ENCODE measurements at regions not wholly inside any gene's neighbourhood (a gene's known extent, or its start where the extent isn't known, plus 50 kb on each side); places are given as distances from the start of the nearest gene placed in this dataset.

GRCh38 chr10:108962172-108962571 lies 961.1 kb downstream of the XPNPEP1 start:
- no peak overlapping the region for H3K4me2 ChIP-seq (ENCODE audit: insufficient read depth, insufficient read length, low read length)
- Mint-ChIP-seq H3K4me1 (peaks cover 0 to 10% of the 10 kb centered on the region in 2 experiments; a peak in 2 of 4 replicates), H3K27me3 (ENCODE audit: low read depth) (no peaks in the 10 kb centered on the region), H3K9me3 (no peaks in the 10 kb centered on the region), H3K4me3 (no peak overlapping the region), H3K27ac (no peak overlapping the region; a peak in 1 of 7 replicates), H3K36me3 (ENCODE audit: insufficient read depth in 1 of 3, low read depth in 3 of 3) (no peaks in the 10 kb centered on the region)
- no peaks in the 10 kb centered on the region for H3K79me2 ChIP-seq (ENCODE audit: insufficient read depth, low read length)
- no peak overlapping the region for H3K23ac ChIP-seq (ENCODE audit: insufficient read length, low read depth, low read length)
- H2BK12ac ChIP-seq (ENCODE audit: insufficient read length, low read depth, low read length) = no peak overlapping the region
- H3K56ac ChIP-seq (ENCODE audit: insufficient read length, low read depth, low read length) = no peak overlapping the region
- H3T11ph ChIP-seq (ENCODE audit: low read length) = no peak overlapping the region
- no peak overlapping the region for H3K27ac ChIP-seq (ENCODE audit: insufficient read length, low read depth, low read length)
- H3K79me1 ChIP-seq (ENCODE audit: insufficient read depth, low read depth, low read length, poor library complexity, severe bottlenecking) = no peaks in the 10 kb centered on the region
- no peak overlapping the region for H3K14ac ChIP-seq (ENCODE audit: insufficient read depth, low read length)
- TF ChIP-seq CTCF (conservative IDR thresholded peaks at IDR 0.05) = no peak
- no peak overlapping the region for H4K5ac ChIP-seq (ENCODE audit: insufficient read length, low read depth, low read length)
- H3K23me2 ChIP-seq (ENCODE audit: insufficient read length, low read depth, low read length, poor library complexity, severe bottlenecking) = no peaks in the 10 kb centered on the region
- no peaks in the 10 kb centered on the region for H4K20me1 ChIP-seq (ENCODE audit: control insufficient read depth, insufficient read depth, insufficient read length)
- H2BK20ac ChIP-seq (ENCODE audit: low read depth, low read length, poor library complexity, severe bottlenecking) = no peak overlapping the region
- H3K18ac ChIP-seq (ENCODE audit: insufficient read length, low read depth, low read length) = no peak overlapping the region
- H3K9ac ChIP-seq (ENCODE audit: extremely low read depth, insufficient read length, low read length) = no peak overlapping the region
- H4K91ac ChIP-seq (ENCODE audit: insufficient read length, low read depth, low read length) = no peak overlapping the region
- H2BK15ac ChIP-seq (ENCODE audit: low read depth, low read length) = no peak overlapping the region
- H2BK120ac ChIP-seq (ENCODE audit: low read depth, low read length, poor library complexity, severe bottlenecking) = no peak overlapping the region
- H4K8ac ChIP-seq (replicated peaks; ENCODE audit: insufficient read length, low read depth, low read length) = no peak overlapping the region
- no peaks in the 10 kb centered on the region for H3K4me1 ChIP-seq (ENCODE audit: insufficient read depth, low read length)
- no peak overlapping the region for H2BK5ac ChIP-seq (ENCODE audit: insufficient read length, low read length)
- H3K27me3 ChIP-seq (ENCODE audit: insufficient read depth, low read length) = no peaks in the 10 kb centered on the region
- no peaks in the 10 kb centered on the region for H3K9me3 ChIP-seq (ENCODE audit: control insufficient read depth, low read depth, low read length)
- H2AK5ac ChIP-seq (ENCODE audit: insufficient read length, low read length) = no peak overlapping the region
- DNase-seq = no peak
- no peak overlapping the region for H3K4ac ChIP-seq (ENCODE audit: low read depth, low read length)
- no peak overlapping the region for H2AFZ ChIP-seq (ENCODE audit: low read length)

Measured in H9 (cell line).